Stomach smooth muscle (tissue), 2 donors: ENCODE measurements at regions not wholly inside any gene's neighbourhood (a gene's known extent, or its start where the extent isn't known, plus 50 kb on each side); places are given as distances from the start of the nearest gene placed in this dataset.

Experiments used
- H3K27ac ChIP-seq: one replicate; pipeline ENCODE4 v1.7.0; 2013; ENCODE audit warnings: mild to moderate bottlenecking, low read length, inconsistent platforms
- H3K27me3 ChIP-seq, 2 donors: one replicate each; pipeline ENCODE4 v1.7.0; 2013; ENCODE audit warnings: low read length in 2 of 2; ENCODE audit not compliant: insufficient read depth in 2 of 2, control insufficient read depth in 1 of 2
- H3K36me3 ChIP-seq, 2 donors: one replicate each; pipeline ENCODE4 v1.7.0; 2013; ENCODE audit warnings: low read length in 2 of 2; ENCODE audit not compliant: control insufficient read depth in 2 of 2, insufficient read depth in 2 of 2
- H3K4me1 ChIP-seq: one replicate; pipeline ENCODE4 v1.7.0; 2013; ENCODE audit warnings: low read length; ENCODE audit not compliant: control insufficient read depth, insufficient read depth
- H3K4me3 ChIP-seq, 2 donors: one replicate each; pipeline ENCODE4 v1.7.0; 2013; ENCODE audit warnings: low read length in 2 of 2
- H3K9ac ChIP-seq, 2 donors: one replicate each; pipeline ENCODE4 v1.7.0; 2013; ENCODE audit warnings: low read length in 2 of 2, mild to moderate bottlenecking in 1 of 2
- H3K9me3 ChIP-seq, 2 donors: one replicate each; pipeline ENCODE4 v1.7.0; 2013; ENCODE audit warnings: low read length in 2 of 2; ENCODE audit not compliant: control insufficient read depth in 2 of 2
- donor health status: healthy.
- donor health status: Pancreatic carcinoma.

DNA sequence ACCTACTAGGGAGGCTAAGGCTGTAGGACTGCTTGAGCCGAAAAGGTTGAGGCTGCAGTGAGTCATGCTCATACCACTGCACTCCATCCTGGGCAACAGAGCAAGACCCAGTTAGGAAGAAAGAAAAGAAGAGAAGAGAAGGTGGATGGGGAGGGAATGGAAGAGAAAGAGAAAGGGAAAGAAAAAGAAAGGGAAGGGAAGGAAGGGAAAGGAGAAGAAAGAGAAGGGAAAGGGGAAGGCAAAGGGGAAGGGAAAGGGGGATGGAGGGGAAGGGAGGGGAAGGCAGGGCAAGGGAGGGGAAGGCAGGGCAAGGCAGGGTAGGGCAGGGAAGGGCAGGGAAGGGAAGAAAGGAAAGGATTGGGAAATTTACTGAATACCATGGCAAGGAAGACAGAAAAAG is 157.0 kb downstream of the ACTL7B start:
- H3K9ac ChIP-seq, result no peak overlapping the region
- H3K27me3 ChIP-seq, result no peaks in the 10 kb centered on the region
- peaks cover 0 to 5% of the 10 kb centered on the region in 2 donors for H3K9me3 ChIP-seq
- no peak overlapping the region for H3K27ac ChIP-seq
- H3K4me3 ChIP-seq, result no peak overlapping the region
- H3K4me1 ChIP-seq, result no peaks in the 10 kb centered on the region
- H3K36me3 ChIP-seq, result no peaks in the 10 kb centered on the region

DNA sequence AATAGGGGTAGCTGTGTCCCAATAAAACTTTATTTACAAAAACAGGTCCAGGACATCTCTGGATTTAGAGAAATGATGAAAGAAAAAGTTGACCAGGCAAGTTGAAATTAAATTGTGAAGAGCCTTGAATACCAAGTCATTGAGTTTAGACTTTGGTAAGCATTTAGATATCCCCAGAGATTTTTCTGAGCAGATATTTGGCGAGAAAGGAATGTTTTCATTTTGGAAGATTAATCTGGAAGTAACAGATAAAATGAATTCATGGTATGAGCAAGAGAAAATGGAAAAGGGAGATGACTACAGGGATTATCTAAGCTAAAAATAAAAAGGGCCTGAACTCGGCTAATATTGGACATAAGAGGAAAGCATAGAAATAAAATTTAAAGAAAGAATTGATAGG is 157.6 kb downstream of the ACTL7B start:
- Histone ChIP-seq H3K9me3 (peaks cover 0 to 5% of the 10 kb centered on the region in 2 donors), H3K4me1 (no peaks in the 10 kb centered on the region), H3K36me3 (no peaks in the 10 kb centered on the region), H3K27me3 (no peaks in the 10 kb centered on the region), H3K4me3 (no peak overlapping the region), H3K27ac (no peak overlapping the region), H3K9ac (no peak overlapping the region)

DNA sequence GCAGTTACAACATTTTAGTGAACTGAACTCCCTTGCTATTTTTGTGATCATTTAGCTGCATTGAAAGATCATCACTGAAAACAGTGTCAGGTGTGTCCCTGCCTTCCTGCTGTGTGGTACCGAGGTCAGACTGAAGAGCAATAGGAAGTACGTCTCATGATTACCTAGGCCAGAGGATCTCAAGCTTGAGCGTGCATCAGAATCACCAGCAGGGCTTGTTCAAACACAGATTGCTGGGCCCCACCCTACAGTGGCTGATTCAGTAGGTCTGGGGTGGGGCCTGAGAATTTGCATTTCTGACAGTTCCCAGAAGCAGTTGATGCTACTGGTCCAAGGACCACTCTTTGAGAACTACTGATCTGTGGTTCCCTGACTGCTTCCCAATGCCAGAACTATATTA is 159.6 kb downstream of the ACTL7B start:
- peaks cover 0 to 5% of the 10 kb centered on the region in 2 donors for H3K9me3 ChIP-seq
- no peak overlapping the region for H3K4me3 ChIP-seq
- H3K27me3 ChIP-seq, result no peaks in the 10 kb centered on the region
- H3K4me1 ChIP-seq, result no peaks in the 10 kb centered on the region
- no peaks in the 10 kb centered on the region for H3K36me3 ChIP-seq
- H3K27ac ChIP-seq, result no peak overlapping the region
- H3K9ac ChIP-seq, result no peak overlapping the region

DNA sequence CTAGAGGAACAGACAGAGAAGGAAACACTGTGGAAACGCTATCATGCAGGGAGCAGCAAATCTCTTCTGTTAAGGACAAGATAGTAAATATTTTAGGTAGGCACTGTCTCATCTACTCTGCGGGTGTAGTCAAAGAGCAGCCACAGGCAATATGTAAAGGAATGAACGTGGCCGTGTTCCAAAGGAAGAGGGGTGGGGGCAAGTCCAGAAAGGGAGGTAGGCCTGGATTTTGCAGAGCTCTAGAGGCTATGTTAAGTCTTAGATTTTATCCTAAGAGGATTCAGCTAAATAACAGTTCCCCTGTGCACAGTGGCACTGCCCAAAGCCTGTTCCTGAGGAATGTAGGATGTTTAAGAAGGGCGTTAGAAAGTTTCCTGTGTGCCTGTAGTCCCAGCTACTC is 161.6 kb downstream of the ACTL7B start:
- H3K36me3 ChIP-seq, result no peaks in the 10 kb centered on the region
- H3K27ac ChIP-seq, result no peak overlapping the region
- H3K9me3 ChIP-seq, result peaks cover 0 to 5% of the 10 kb centered on the region in 2 donors
- H3K4me3 ChIP-seq, result no peak overlapping the region
- no peak overlapping the region for H3K9ac ChIP-seq
- no peaks in the 10 kb centered on the region for H3K4me1 ChIP-seq
- H3K27me3 ChIP-seq, result no peaks in the 10 kb centered on the region

DNA sequence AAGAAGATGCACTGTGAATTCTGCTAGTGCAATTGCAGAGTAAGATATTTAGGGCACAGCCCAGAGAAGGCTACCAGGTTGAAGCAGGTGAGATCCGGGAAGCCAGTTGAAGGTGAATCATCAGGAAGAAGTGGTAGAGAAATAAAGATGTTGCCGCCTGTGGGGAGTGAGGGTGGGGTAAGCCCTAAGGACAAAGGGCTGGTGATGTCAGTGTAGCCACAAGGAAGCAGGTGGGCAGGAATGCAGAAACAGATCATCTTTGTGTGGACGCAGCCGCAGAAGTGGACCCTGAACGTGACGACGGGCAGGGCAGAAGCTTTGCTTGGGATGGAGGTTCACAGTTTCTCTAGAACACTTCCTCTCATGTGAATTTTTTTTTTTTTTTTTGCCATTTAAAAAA is 164.2 kb downstream of the ACTL7B start:
- H3K36me3 ChIP-seq, result no peaks in the 10 kb centered on the region
- no peak overlapping the region for H3K4me3 ChIP-seq
- H3K27ac ChIP-seq, result no peak overlapping the region

DNA sequence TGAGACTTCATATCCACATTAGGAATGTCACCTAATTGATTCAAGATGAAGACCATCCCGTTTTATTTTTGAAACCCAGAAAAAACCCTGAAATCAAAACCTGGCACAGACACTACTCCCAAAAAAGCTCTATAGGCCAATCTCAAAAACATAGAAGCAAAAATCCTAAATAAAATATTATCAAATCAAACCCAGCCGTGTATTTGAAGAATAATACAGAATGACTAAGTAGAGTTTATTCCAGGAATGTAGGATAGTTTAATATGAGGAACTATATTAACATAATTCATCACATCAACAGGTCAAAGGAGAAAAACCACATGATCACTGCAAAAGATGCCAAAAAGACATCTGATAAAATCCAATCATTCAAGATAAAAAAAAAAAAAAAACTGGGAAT is 167.1 kb downstream of the ACTL7B start:
- Histone ChIP-seq H3K36me3 (no peaks in the 10 kb centered on the region), H3K4me1 (no peaks in the 10 kb centered on the region), H3K4me3 (no peak overlapping the region), H3K27me3 (no peaks in the 10 kb centered on the region), H3K9ac (no peak overlapping the region), H3K9me3 (peaks cover 7 to 15% of the 10 kb centered on the region in 2 donors), H3K27ac (no peak overlapping the region)

More for the DNA sequence above, 164.2 kb downstream of the ACTL7B start:
- no peaks in the 10 kb centered on the region for H3K27me3 ChIP-seq
- peaks cover 1 to 8% of the 10 kb centered on the region in 2 donors for H3K9me3 ChIP-seq
- H3K4me1 ChIP-seq, result no peaks in the 10 kb centered on the region
- H3K9ac ChIP-seq, result no peak overlapping the region

DNA sequence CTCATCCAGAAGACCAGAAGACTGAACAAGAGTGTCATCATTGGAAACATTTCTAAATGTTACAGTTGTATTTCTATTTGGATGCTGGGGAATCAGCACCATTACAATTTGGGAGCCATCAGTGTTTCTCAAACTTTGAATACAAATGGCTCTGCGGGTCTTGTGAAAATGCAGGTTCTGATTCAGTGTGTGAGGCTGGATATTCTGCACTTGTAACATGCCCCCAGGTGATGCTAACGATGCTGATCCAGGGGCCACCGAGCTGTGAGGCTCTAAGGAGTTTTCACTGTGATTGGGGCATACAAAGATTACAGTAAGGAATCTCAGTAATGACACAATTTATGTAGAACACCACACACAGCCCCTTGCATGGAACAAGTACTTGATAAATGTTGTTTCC is 167.7 kb downstream of the ACTL7B start:
- no peaks in the 10 kb centered on the region for H3K36me3 ChIP-seq
- H3K27ac ChIP-seq, result no peak overlapping the region
- no peak overlapping the region for H3K9ac ChIP-seq
- H3K9me3 ChIP-seq, result peaks cover 7 to 15% of the 10 kb centered on the region in 2 donors
- no peak overlapping the region for H3K4me3 ChIP-seq
- H3K4me1 ChIP-seq, result no peaks in the 10 kb centered on the region
- no peaks in the 10 kb centered on the region for H3K27me3 ChIP-seq

DNA sequence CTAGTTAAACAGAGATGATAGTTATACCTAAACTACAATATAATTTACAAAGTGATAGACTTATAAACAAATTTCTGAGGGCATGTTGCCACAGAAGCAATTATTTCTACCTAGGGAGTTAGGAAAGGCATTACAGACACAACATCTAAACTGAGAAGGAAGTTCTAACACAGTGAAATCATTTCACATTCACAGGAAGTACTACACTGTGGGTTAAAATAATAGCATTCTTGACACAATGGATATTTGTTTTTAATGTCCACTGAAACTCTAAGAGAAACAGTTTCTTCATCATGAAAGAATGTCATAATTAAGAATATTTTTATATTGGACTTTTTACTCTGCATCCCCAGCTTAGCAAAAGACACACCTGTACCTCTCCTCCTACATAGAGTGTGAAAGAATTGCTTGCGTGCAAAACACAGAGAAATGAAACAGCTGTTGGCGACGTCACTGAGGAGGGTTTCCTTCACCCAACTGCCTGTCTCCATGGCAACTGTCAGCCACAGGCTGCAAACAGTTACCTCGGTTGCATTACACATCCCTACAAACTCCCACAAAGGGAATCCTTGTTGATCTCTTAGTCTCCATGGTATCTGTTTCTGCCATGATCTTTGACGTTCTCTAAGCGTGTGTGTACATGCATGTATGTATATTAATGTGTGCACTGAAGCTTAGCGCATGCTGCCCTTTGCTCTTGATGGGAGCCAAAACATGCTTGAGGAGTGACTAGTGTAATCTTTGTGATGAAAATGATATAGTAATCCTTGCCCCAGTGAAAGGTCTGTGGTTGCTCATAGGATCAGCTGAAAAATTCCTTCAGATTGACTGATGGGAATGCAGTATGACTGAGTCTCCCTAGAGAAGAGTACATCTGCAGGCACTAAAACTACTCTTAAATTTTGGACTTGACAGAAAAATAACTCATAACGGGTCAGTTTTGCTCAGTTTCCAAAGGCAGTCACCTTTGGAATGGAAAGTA is 168.5 kb downstream of the ACTL7B start:
- no peaks in the 10 kb centered on the region for H3K4me1 ChIP-seq
- H3K36me3 ChIP-seq, result no peaks in the 10 kb centered on the region
- no peak overlapping the region for H3K9ac ChIP-seq
- peaks cover 7 to 15% of the 10 kb centered on the region in 2 donors for H3K9me3 ChIP-seq
- H3K4me3 ChIP-seq, result no peak overlapping the region
- H3K27me3 ChIP-seq, result no peaks in the 10 kb centered on the region
- H3K27ac ChIP-seq, result no peak overlapping the region

DNA sequence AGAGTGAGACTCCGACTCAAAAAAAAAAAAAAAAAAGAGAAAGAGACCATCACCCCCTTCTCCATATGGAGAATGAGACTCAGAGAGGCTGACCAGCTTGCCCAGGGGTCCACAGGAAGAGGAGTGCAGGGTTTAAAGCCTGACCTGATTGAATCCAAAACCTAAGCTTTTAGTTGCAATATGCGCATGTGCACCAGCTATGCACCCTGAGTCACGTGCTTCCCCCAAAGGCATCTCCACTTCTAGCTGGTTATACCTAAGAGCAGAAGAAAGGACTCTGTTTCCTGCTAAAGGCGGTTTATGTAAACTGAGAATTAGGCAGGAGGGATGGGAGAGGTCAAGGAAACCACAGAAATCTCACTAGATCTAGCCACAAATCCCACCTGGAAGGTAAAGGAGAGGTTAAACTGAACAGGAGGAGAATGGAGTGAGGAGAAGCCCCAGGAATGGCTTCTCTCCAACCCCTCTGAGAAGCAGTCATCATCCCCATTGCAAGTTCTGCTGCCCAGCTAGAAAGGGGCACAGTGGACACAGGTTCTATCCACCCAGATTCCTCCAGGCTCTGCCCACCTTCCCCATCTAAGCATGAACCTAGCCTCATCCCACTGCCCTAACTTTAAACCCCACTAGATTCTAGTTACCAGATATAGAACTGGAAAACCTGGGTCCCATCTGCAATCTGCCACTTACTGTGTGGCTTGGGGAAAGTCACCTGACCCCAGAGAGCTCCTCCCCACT is 171.3 kb downstream of the ACTL7B start:
- Histone ChIP-seq H3K4me3 (no peak overlapping the region), H3K36me3 (no peaks in the 10 kb centered on the region), H3K27me3 (no peaks in the 10 kb centered on the region), H3K9me3 (peaks cover 7 to 15% of the 10 kb centered on the region in 2 donors), H3K27ac (no peak overlapping the region), H3K9ac (no peak overlapping the region), H3K4me1 (no peaks in the 10 kb centered on the region)

DNA sequence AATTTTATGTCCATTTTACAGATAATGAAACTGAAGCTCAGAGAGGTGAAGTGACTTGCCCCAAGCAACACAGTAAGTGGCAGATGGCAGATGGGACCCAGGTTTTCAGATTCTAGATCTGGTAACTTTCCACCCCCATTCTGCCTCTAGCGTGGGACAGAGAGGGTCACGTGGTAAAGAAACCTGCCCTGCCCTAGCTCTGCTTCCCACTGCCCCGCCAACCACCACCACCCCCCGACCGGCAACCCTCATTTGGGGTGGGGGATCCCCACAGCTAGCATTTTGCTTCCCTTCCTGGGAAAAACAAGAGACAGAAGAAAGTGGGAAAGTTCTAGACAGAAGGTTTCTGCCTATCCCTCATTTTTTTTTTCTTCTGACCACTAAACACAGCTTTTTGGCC is 172.5 kb downstream of the ACTL7B start:
- no peaks in the 10 kb centered on the region for H3K36me3 ChIP-seq
- no peaks in the 10 kb centered on the region for H3K27me3 ChIP-seq
- H3K9ac ChIP-seq, result no peak overlapping the region
- H3K4me1 ChIP-seq, result no peaks in the 10 kb centered on the region
- peaks cover 7 to 15% of the 10 kb centered on the region in 2 donors for H3K9me3 ChIP-seq
- H3K4me3 ChIP-seq, result no peak overlapping the region
- H3K27ac ChIP-seq, result no peak overlapping the region
